ENCODE measurements at regions not wholly inside any gene's neighbourhood (a gene's known extent, or its start where the extent isn't known, plus 50 kb on each side); places are given as distances from the start of the nearest gene placed in this dataset.

DNA sequence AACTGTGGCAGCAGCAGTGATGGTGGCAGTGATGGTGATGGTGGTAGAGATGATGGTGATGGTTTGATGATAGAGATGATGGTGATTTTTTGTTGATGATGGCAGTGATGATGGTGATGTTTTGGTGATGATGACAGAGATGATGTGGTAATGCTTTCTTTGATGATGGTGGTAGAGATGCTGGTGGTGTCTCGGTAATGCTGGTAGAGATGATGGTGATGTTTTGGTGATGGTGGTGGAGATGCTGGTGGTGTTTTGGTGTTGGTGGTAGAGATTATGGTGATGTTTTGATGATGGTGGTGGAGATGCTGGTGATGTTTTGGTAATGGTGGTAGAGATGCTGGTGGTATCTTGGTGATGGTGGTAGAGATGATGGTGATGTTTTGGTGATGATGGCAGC is 131.6 kb downstream of the NAV1 start:
- Histone ChIP-seq H3K27me3 (ENCODE audit: control insufficient read depth, insufficient read depth, low read length) (no peaks in the 10 kb centered on the region), H3K4me3 (ENCODE audit: low read depth, low read length) (no peak overlapping the region), H3K36me3 (ENCODE audit: control insufficient read depth, insufficient read depth, low read length) (no peaks in the 10 kb centered on the region)
- DNase-seq (ENCODE audit: low read depth), result no peak
- TF ChIP-seq, protein P1, sequence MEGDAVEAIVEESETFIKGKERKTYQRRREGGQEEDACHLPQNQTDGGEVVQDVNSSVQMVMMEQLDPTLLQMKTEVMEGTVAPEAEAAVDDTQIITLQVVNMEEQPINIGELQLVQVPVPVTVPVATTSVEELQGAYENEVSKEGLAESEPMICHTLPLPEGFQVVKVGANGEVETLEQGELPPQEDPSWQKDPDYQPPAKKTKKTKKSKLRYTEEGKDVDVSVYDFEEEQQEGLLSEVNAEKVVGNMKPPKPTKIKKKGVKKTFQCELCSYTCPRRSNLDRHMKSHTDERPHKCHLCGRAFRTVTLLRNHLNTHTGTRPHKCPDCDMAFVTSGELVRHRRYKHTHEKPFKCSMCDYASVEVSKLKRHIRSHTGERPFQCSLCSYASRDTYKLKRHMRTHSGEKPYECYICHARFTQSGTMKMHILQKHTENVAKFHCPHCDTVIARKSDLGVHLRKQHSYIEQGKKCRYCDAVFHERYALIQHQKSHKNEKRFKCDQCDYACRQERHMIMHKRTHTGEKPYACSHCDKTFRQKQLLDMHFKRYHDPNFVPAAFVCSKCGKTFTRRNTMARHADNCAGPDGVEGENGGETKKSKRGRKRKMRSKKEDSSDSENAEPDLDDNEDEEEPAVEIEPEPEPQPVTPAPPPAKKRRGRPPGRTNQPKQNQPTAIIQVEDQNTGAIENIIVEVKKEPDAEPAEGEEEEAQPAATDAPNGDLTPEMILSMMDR (IDR thresholded peaks at IDR 0.05; ENCODE audit: insufficient read depth, low read length, poor library complexity, severe bottlenecking), result no peak

GRCh38 chr1:201672685-201673084 is 133.8 kb downstream of the NAV1 start:
- H3K4me3 ChIP-seq (ENCODE audit: low read depth, low read length), result no peak overlapping the region
- H3K27me3 ChIP-seq (ENCODE audit: control insufficient read depth, insufficient read depth, low read length), result no peaks in the 10 kb centered on the region
- H3K36me3 ChIP-seq (ENCODE audit: control insufficient read depth, insufficient read depth, low read length), result no peaks in the 10 kb centered on the region
- TF ChIP-seq, protein P1 (IDR thresholded peaks at IDR 0.05; ENCODE audit: insufficient read depth, low read length, poor library complexity, severe bottlenecking), result no peak
- no peak for DNase-seq (ENCODE audit: low read depth)

GRCh38 chr1:201673093-201673492 is 134.2 kb downstream of the NAV1 start:
- no peak for DNase-seq (ENCODE audit: low read depth)
- TF ChIP-seq, protein P1 (IDR thresholded peaks at IDR 0.05; ENCODE audit: insufficient read depth, low read length, poor library complexity, severe bottlenecking), result no peak

DNA sequence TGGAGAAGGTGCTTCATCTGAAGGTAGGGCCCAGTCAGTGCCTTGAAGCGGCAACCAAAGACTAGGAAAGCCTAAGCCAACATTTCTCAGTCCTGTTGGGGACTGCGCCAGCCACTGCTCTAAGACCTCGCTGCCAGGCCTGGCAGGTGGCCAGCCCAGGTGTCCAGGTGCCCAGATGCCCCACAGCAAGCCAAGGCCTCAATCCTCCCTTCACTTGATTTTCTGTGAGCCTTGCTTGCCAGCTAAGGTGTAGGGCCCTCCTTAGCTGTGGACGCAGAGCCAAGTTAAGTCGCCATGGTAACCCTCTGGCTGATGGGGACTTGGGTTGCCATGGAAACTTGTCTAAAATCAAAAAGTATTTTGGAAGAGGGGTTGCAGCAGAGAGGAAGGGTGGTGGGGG is 135.0 kb downstream of the NAV1 start:
- Histone ChIP-seq H3K27me3 (ENCODE audit: control insufficient read depth, insufficient read depth, low read length) (no peaks in the 10 kb centered on the region), H3K4me3 (ENCODE audit: low read depth, low read length) (no peak overlapping the region), H3K36me3 (ENCODE audit: control insufficient read depth, insufficient read depth, low read length) (no peaks in the 10 kb centered on the region)
- TF ChIP-seq, protein P1 (IDR thresholded peaks at IDR 0.05; ENCODE audit: insufficient read depth, low read length, poor library complexity, severe bottlenecking), result no peak
- DNase-seq (ENCODE audit: low read depth), result no peak

More at GRCh38 chr1:201673093-201673492, 134.2 kb downstream of the NAV1 start:
- H3K27me3 ChIP-seq (ENCODE audit: control insufficient read depth, insufficient read depth, low read length), result no peaks in the 10 kb centered on the region
- no peaks in the 10 kb centered on the region for H3K36me3 ChIP-seq (ENCODE audit: control insufficient read depth, insufficient read depth, low read length)
- H3K4me3 ChIP-seq (ENCODE audit: low read depth, low read length), result no peak overlapping the region

GRCh38 chr1:201675143-201675542 is 136.2 kb downstream of the NAV1 start:
- Histone ChIP-seq H3K36me3 (ENCODE audit: control insufficient read depth, insufficient read depth, low read length) (no peaks in the 10 kb centered on the region), H3K27me3 (ENCODE audit: control insufficient read depth, insufficient read depth, low read length) (no peaks in the 10 kb centered on the region), H3K4me3 (ENCODE audit: low read depth, low read length) (no peak overlapping the region)
- TF ChIP-seq, protein P1 (IDR thresholded peaks at IDR 0.05; ENCODE audit: insufficient read depth, low read length, poor library complexity, severe bottlenecking), result no peak
- DNase-seq (ENCODE audit: low read depth), result no peak

GRCh38 chr1:201676197-201676596 is 137.3 kb downstream of the NAV1 start:
- TF ChIP-seq, protein P1 (IDR thresholded peaks at IDR 0.05; ENCODE audit: insufficient read depth, low read length, poor library complexity, severe bottlenecking), result no peak
- DNase-seq (ENCODE audit: low read depth), result no peak
- Histone ChIP-seq H3K36me3 (ENCODE audit: control insufficient read depth, insufficient read depth, low read length) (no peaks in the 10 kb centered on the region), H3K4me3 (ENCODE audit: low read depth, low read length) (no peak overlapping the region), H3K27me3 (ENCODE audit: control insufficient read depth, insufficient read depth, low read length) (no peaks in the 10 kb centered on the region)

Measured in kidney epithelial cell (primary cell).